K562 (cell line): ENCODE measurements at regions not wholly inside any gene's neighbourhood (a gene's known extent, or its start where the extent isn't known, plus 50 kb on each side); places are given as distances from the start of the nearest gene placed in this dataset.

Experiments used
- ATF2 ChIP-seq: sonication (generic); formaldehyde crosslinking; IDR thresholded peaks from 2 replicates; pipeline ENCODE4 v1.8.1; 2022; ENCODE audit warnings: missing genetic modification reagents
- CBX5 ChIP-seq: IDR thresholded peaks from 2 replicates; pipeline ENCODE4 v1.6.1; 2014; ENCODE audit warnings: low read depth, borderline replicate concordance
- CHD1 ChIP-seq: fragments of 200-600 bp; sonication (generic); IDR thresholded peaks from one replicate; pipeline ENCODE4 v1.6.1; 2012; ENCODE audit warnings: mild to moderate bottlenecking, moderate library complexity, low read length, inconsistent platforms
- CHD7 ChIP-seq: fragments of 200-600 bp; sonication (generic); IDR thresholded peaks from one replicate; pipeline ENCODE4 v1.6.1; 2012; ENCODE audit warnings: mild to moderate bottlenecking, low read depth, low read length, inconsistent platforms
- GABPA ChIP-seq: fragments of 200-800 bp; sonication (Bioruptor generic); conservative IDR thresholded peaks from 2 replicates; pipeline ENCODE4 v1.6.1; 2016; ENCODE audit warnings: low read depth, missing genetic modification characterization, missing compliant biosample characterization
- GABPB1 ChIP-seq: sonication (generic); formaldehyde crosslinking; IDR thresholded peaks from 2 replicates; pipeline ENCODE4 v1.8.0; 2022; ENCODE audit warnings: mild to moderate bottlenecking, missing genetic modification reagents
- HLTF ChIP-seq: fragments of 450-650 bp; IDR thresholded peaks from 2 replicates; pipeline ENCODE4 v1.6.1; 2016
- KLF1 ChIP-seq: fragments of 450-650 bp; IDR thresholded peaks from 2 replicates; pipeline ENCODE4 v1.6.1; 2016; ENCODE audit warnings: missing genetic modification characterization, missing compliant biosample characterization
- POLR2A ChIP-seq: fragments of 450-650 bp; conservative IDR thresholded peaks from 2 replicates; pipeline ENCODE4 v1.6.1; 2016
- TRIM24 ChIP-seq, 2 experiments: fragments of 450-650 bp; IDR thresholded peaks; 2 replicates each; pipeline ENCODE4 v1.6.1; 2016
- XRCC5 ChIP-seq: fragments of 200-400 bp; formaldehyde crosslinking; IDR thresholded peaks from 2 replicates; pipeline ENCODE4 v1.6.1; 2017; ENCODE audit warnings: low read depth, mild to moderate bottlenecking, low read length
- ZNF668 ChIP-seq: fragments of 250-450 bp; sonication (Bioruptor Pico); IDR thresholded peaks from 2 replicates; pipeline ENCODE4 v1.8.0; 2022; ENCODE audit warnings: mild to moderate bottlenecking, inconsistent platforms
- TF ChIP-seq, protein P1 (sequence below), 3 experiments: IDR thresholded peaks in 2 of 3; conservative IDR thresholded peaks in 1 of 3; 2 replicates each; pipeline ENCODE4 v1.5.1; 2011 to 2012; ENCODE audit warnings: low read length in 3 of 3, mild to moderate bottlenecking in 3 of 3, control low read depth in 2 of 3, improper control_type of control experiment in 1 of 3, inconsistent platforms in 1 of 3, low read depth in 1 of 3, mixed read lengths in 1 of 3, moderate library complexity in 1 of 3; ENCODE audit not compliant: insufficient read depth in 2 of 3
- TF ChIP-seq, protein P2 (sequence below): fragments of 450-650 bp; formaldehyde crosslinking; IDR thresholded peaks from 2 replicates; pipeline ENCODE4 v1.4.0; 2020; ENCODE audit warnings: mild to moderate bottlenecking

DNA sequence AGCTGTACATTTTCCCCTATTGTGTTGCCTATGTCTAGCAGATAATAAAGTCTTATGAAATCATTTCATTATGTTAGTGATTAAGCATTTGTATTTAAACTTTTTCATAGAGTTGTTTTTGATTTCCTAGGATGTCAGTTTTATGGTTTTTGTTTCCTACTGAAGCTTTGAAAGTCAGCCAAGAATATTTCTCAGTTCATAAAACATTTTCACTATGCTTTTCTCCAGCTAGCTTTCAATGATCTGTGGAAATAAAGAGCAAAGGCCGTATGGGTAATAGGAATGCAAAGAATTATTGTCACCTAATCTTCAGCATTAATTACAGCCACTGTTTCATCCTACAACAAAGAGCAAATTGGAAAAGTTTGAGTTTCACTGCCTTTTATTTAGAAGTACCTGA, 145.7 kb upstream of the NUDT6 start:
- TF ChIP-seq XRCC5 (no peak), CHD1 (no peak), CBX5 (no peak), POLR2A (no peak), KLF1 (tag) (no peak), ATF2 (CRISPR knock-in tag) (no peak), GABPA (tag) (no peak), TRIM24 (IDR thresholded peaks at IDR 0.05) (no peak), HLTF (no peak), CHD7 (no peak), ZNF668 (no peak), GABPB1 (no peak)
- TF ChIP-seq, protein P1, sequence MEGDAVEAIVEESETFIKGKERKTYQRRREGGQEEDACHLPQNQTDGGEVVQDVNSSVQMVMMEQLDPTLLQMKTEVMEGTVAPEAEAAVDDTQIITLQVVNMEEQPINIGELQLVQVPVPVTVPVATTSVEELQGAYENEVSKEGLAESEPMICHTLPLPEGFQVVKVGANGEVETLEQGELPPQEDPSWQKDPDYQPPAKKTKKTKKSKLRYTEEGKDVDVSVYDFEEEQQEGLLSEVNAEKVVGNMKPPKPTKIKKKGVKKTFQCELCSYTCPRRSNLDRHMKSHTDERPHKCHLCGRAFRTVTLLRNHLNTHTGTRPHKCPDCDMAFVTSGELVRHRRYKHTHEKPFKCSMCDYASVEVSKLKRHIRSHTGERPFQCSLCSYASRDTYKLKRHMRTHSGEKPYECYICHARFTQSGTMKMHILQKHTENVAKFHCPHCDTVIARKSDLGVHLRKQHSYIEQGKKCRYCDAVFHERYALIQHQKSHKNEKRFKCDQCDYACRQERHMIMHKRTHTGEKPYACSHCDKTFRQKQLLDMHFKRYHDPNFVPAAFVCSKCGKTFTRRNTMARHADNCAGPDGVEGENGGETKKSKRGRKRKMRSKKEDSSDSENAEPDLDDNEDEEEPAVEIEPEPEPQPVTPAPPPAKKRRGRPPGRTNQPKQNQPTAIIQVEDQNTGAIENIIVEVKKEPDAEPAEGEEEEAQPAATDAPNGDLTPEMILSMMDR (IDR thresholded peaks at IDR 0.05 in 2 of 3, conservative IDR thresholded peaks at IDR 0.05 in 1 of 3; ENCODE audit: insufficient read depth in 2 of 3, low read depth in 1 of 3, low read length in 3 of 3) = no peak
- TF ChIP-seq, protein P2, sequence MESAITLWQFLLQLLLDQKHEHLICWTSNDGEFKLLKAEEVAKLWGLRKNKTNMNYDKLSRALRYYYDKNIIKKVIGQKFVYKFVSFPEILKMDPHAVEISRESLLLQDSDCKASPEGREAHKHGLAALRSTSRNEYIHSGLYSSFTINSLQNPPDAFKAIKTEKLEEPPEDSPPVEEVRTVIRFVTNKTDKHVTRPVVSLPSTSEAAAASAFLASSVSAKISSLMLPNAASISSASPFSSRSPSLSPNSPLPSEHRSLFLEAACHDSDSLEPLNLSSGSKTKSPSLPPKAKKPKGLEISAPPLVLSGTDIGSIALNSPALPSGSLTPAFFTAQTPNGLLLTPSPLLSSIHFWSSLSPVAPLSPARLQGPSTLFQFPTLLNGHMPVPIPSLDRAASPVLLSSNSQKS = no peak
